H1 (cell line): ENCODE measurements at regions not wholly inside any gene's neighbourhood (a gene's known extent, or its start where the extent isn't known, plus 50 kb on each side); places are given as distances from the start of the nearest gene placed in this dataset.

Experiments used
- CTCF ChIA-PET: fragments of 300-600 bp; sonication (Branson Sonifier 250); formaldehyde crosslinking; loops from one replicate; lab custom pipeline; 2021; ENCODE audit not compliant: partially characterized antibody; lab: Charles Lee
- POLR2A ChIA-PET: fragments of 300-600 bp; sonication (Branson Sonifier 250); formaldehyde crosslinking; loops from one replicate; lab custom pipeline; 2021; ENCODE audit warnings: inconsistent platforms; ENCODE audit not compliant: partially characterized antibody; lab: Charles Lee
- DNase-seq, 2 experiments: peaks; one replicate each; pipeline versions ENCODE4 v3.0.0 to v3.0.0-alpha.2; 2010 to 2022; ENCODE audit warnings: low spot score in 2 of 2, low read depth in 1 of 2, mixed read lengths in 1 of 2
- FAIRE-seq: peaks from 2 replicates; lab custom pipeline; 2011; peaks lifted over from hg19 to GRCh38; lab: Jason Lieb, UNC
- H2AFZ ChIP-seq: 2 replicates; pipeline ENCODE4 v1.8.1; 2012; ENCODE audit warnings: low read length, inconsistent platforms
- H2AK5ac ChIP-seq: 2 replicates; pipeline ENCODE4 v1.6.1; 2013; ENCODE audit warnings: low read depth, low read length
- H2BK120ac ChIP-seq: replicated peaks from 2 replicates; pipeline ENCODE3; 2013; ENCODE audit warnings: low read depth, low read length, inconsistent platforms
- H2BK12ac ChIP-seq: 2 replicates; pipeline ENCODE4 v1.6.1; 2013; ENCODE audit warnings: low read depth, low read length
- H2BK15ac ChIP-seq: 2 replicates; pipeline ENCODE4 v1.6.1; 2013; ENCODE audit warnings: low read length
- H2BK20ac ChIP-seq: 2 replicates; pipeline ENCODE4 v1.6.1; 2013; ENCODE audit warnings: low read length
- H2BK5ac ChIP-seq: 2 replicates; pipeline ENCODE4 v1.6.1; 2013; ENCODE audit warnings: low read depth, low read length
- H3K14ac ChIP-seq: 2 replicates; pipeline ENCODE4 v1.6.1; 2013; ENCODE audit warnings: inconsistent platforms; ENCODE audit not compliant: insufficient read length
- H3K18ac ChIP-seq: 2 replicates; pipeline ENCODE4 v1.6.1; 2013; ENCODE audit warnings: low read length; ENCODE audit errors: extremely low read depth
- H3K23ac ChIP-seq: 2 replicates; pipeline ENCODE4 v1.6.1; 2013; ENCODE audit warnings: inconsistent platforms; ENCODE audit not compliant: insufficient read length
- H3K23me2 ChIP-seq: 2 replicates; pipeline ENCODE4 v1.6.1; 2013; ENCODE audit warnings: low read depth, low read length
- H3K27ac ChIP-seq: 2 replicates; pipeline ENCODE4 v1.6.1; 2011; ENCODE audit warnings: low read depth, low read length, inconsistent platforms
- H3K27me3 ChIP-seq, 4 experiments: replicated peaks in 1 of 4; 1 replicate in 1 of 4; 2 replicates in 3 of 4; pipeline versions ENCODE4 v1.6.1 to v1.8.1; 2011 to 2013; ENCODE audit warnings: low read length in 3 of 4, mild to moderate bottlenecking in 3 of 4, inconsistent platforms in 2 of 4, mixed read lengths in 2 of 4, moderate library complexity in 1 of 4; ENCODE audit not compliant: control insufficient read depth in 3 of 4, insufficient read depth in 3 of 4; ENCODE audit errors: extremely low read depth in 1 of 4
- H3K36me3 ChIP-seq, 4 experiments: 2 replicates each; pipeline versions ENCODE4 v1.6.1 to v1.8.1; 2011 to 2013; ENCODE audit warnings: mild to moderate bottlenecking in 4 of 4, low read length in 3 of 4, moderate library complexity in 2 of 4, control low read depth in 1 of 4, inconsistent platforms in 1 of 4; ENCODE audit not compliant: insufficient read depth in 4 of 4, control insufficient read depth in 2 of 4
- H3K4ac ChIP-seq: replicated peaks from 2 replicates; pipeline ENCODE3; 2013; ENCODE audit warnings: low read length, low read depth, mixed read lengths, inconsistent platforms; ENCODE audit not compliant: insufficient read length
- H3K4me1 ChIP-seq, 4 experiments: replicated peaks in 1 of 4; 1 replicate in 1 of 4; 2 replicates in 3 of 4; pipeline versions ENCODE4 v1.6.1 to v1.8.1; 2011 to 2013; ENCODE audit warnings: low read length in 3 of 4, inconsistent platforms in 2 of 4, mixed read lengths in 1 of 4; ENCODE audit not compliant: insufficient read depth in 4 of 4, control insufficient read depth in 3 of 4
- H3K4me2 ChIP-seq, 2 experiments: 2 replicates each; pipeline versions ENCODE4 v1.6.1 to v1.8.1; 2011 to 2013; ENCODE audit warnings: low read depth in 2 of 2, low read length in 2 of 2, control low read depth in 1 of 2, inconsistent platforms in 1 of 2, mild to moderate bottlenecking in 1 of 2; ENCODE audit not compliant: insufficient read depth in 1 of 2
- H3K4me3 ChIP-seq, 4 experiments: fragments of 200-600, 300-600 bp in 1 of 4; sonication (generic), shearing (Covaris generic), sonication (Bioruptor Twin) in 1 of 4; 2 replicates each; pipeline versions ENCODE4 v1.5.1 to v1.8.1; 2011 to 2016; ENCODE audit warnings: low read length in 4 of 4, low read depth in 3 of 4, control low read depth in 2 of 4, inconsistent platforms in 2 of 4, mild to moderate bottlenecking in 2 of 4, mixed read lengths in 1 of 4, moderate library complexity in 1 of 4; ENCODE audit not compliant: insufficient read depth in 2 of 4; ENCODE audit errors: extremely low read depth in 1 of 4
- H3K56ac ChIP-seq: replicated peaks from 2 replicates; pipeline ENCODE3; 2013; ENCODE audit warnings: low read depth, mild to moderate bottlenecking, mixed read lengths, low read length, inconsistent platforms; ENCODE audit not compliant: insufficient read length
- H3K79me1 ChIP-seq: 2 replicates; pipeline ENCODE4 v1.6.1; 2013; ENCODE audit warnings: low read depth, low read length, control low read depth
- H3K79me2 ChIP-seq, 2 experiments: 2 replicates each; pipeline versions ENCODE4 v1.6.1 to v1.8.1; 2012 to 2013; ENCODE audit warnings: low read length in 2 of 2, mild to moderate bottlenecking in 2 of 2, inconsistent platforms in 1 of 2; ENCODE audit not compliant: insufficient read depth in 2 of 2, control insufficient read depth in 1 of 2
- H3K9ac ChIP-seq, 4 experiments: replicated peaks in 1 of 4; 1 replicate in 1 of 4; 2 replicates in 3 of 4; pipeline versions ENCODE4 v1.6.1 to v1.8.1; 2011 to 2013; ENCODE audit warnings: low read depth in 3 of 4, low read length in 3 of 4, control low read depth in 2 of 4, mild to moderate bottlenecking in 2 of 4, moderate library complexity in 2 of 4, inconsistent platforms in 1 of 4; ENCODE audit errors: extremely low read depth in 1 of 4
- H3K9me3 ChIP-seq, 2 experiments: 2 replicates each; pipeline versions ENCODE4 v1.6.1 to v1.8.1; 2012 to 2013; ENCODE audit warnings: mild to moderate bottlenecking in 2 of 2, moderate library complexity in 2 of 2, control low read depth in 1 of 2, inconsistent platforms in 1 of 2, low read depth in 1 of 2, low read length in 1 of 2, mixed read lengths in 1 of 2; ENCODE audit not compliant: insufficient read depth in 2 of 2
- H4K20me1 ChIP-seq, 2 experiments: replicated peaks in 1 of 2; 2 replicates each; pipeline versions ENCODE3 to v1.8.1; 2011 to 2013; ENCODE audit warnings: inconsistent platforms in 2 of 2, low read length in 2 of 2, mild to moderate bottlenecking in 1 of 2; ENCODE audit not compliant: insufficient read depth in 2 of 2, control insufficient read depth in 1 of 2
- H4K5ac ChIP-seq: 2 replicates; pipeline ENCODE4 v1.6.1; 2013; ENCODE audit warnings: low read length, low read depth, mixed read lengths, inconsistent platforms; ENCODE audit not compliant: insufficient read length
- H4K8ac ChIP-seq: 2 replicates; pipeline ENCODE4 v1.8.0; 2013; ENCODE audit warnings: mild to moderate bottlenecking, moderate library complexity, low read length, inconsistent platforms; ENCODE audit not compliant: insufficient read depth; ENCODE audit errors: extremely low read depth
- H4K91ac ChIP-seq: replicated peaks from 2 replicates; pipeline ENCODE3; 2013; ENCODE audit warnings: low read length, mixed read lengths, inconsistent platforms; ENCODE audit not compliant: insufficient read length
- BCL11A ChIP-seq, 2 experiments: IDR thresholded peaks; one replicate each; pipeline ENCODE4 v1.6.1; 2011; ENCODE audit warnings: low read depth in 2 of 2, low read length in 2 of 2, mild to moderate bottlenecking in 2 of 2
- E2F6 ChIP-seq: IDR thresholded peaks from 2 replicates; pipeline ENCODE4 v1.6.1; 2012; ENCODE audit warnings: inconsistent platforms
- EGR1 ChIP-seq: IDR thresholded peaks from 2 replicates; pipeline ENCODE4 v1.6.1; 2011; ENCODE audit warnings: low read depth, low read length, borderline replicate concordance
- GABPA ChIP-seq: IDR thresholded peaks from 2 replicates; pipeline ENCODE4 v1.6.1; 2011; ENCODE audit warnings: mild to moderate bottlenecking, low read length, moderate library complexity, borderline replicate concordance; ENCODE audit not compliant: insufficient read depth
- KDM5A ChIP-seq: fragments of 200-600 bp; IDR thresholded peaks from 2 replicates; pipeline ENCODE4 v1.7.1; 2012; ENCODE audit warnings: mild to moderate bottlenecking, low read length, inconsistent platforms, mixed read lengths
- MAX ChIP-seq: IDR thresholded peaks from 2 replicates; pipeline ENCODE4 v1.6.1; 2012; ENCODE audit warnings: inconsistent platforms
- POLR2AphosphoS5 ChIP-seq: IDR thresholded peaks from 2 replicates; pipeline ENCODE4 v1.6.1; 2011; ENCODE audit warnings: low read depth, low read length
- RAD21 ChIP-seq, 2 experiments: IDR thresholded peaks in 1 of 2; conservative IDR thresholded peaks in 1 of 2; 2 replicates each; pipeline ENCODE4 v1.6.1; 2011; ENCODE audit warnings: low read depth in 2 of 2, low read length in 2 of 2, improper control_type of control experiment in 1 of 2, inconsistent platforms in 1 of 2, mild to moderate bottlenecking in 1 of 2, moderate library complexity in 1 of 2
- RNF2 ChIP-seq: fragments of 200-900, 300-1000 bp; sonication (generic); IDR thresholded peaks from 2 replicates; pipeline ENCODE4 v1.7.1; 2016; ENCODE audit warnings: borderline replicate concordance, low read depth, mild to moderate bottlenecking, antibody characterized with exemption, low read length; ENCODE audit not compliant: poor library complexity, severe bottlenecking; ENCODE audit errors: missing control alignments
- SAP30 ChIP-seq: fragments of 300-600 bp; sonication (generic); IDR thresholded peaks from 2 replicates; pipeline ENCODE4 v1.7.1; 2012; ENCODE audit warnings: low read length, moderate library complexity, mild to moderate bottlenecking, inconsistent platforms; ENCODE audit not compliant: insufficient read depth, insufficient replicate concordance
- SP2 ChIP-seq: IDR thresholded peaks from 2 replicates; pipeline ENCODE4 v1.6.1; 2012; ENCODE audit warnings: mild to moderate bottlenecking, low read length, inconsistent platforms
- SUZ12 ChIP-seq: fragments of 200-600 bp; sonication (generic); IDR thresholded peaks from 2 replicates; pipeline ENCODE4 v1.6.1; 2012; ENCODE audit warnings: mild to moderate bottlenecking, inconsistent platforms, low read length, moderate library complexity, mixed read lengths
- TEAD4 ChIP-seq: IDR thresholded peaks from 2 replicates; pipeline ENCODE4 v1.6.1; 2012; ENCODE audit warnings: low read depth, low read length, inconsistent platforms, mixed read lengths
- WGBS, 2 experiments: shearing (Covaris generic) in 1 of 2; methylation state at CpG; one replicate each; pipeline versions ENCODE4 v1.1.6 to v1.1.7; 2013 to 2015; ENCODE audit warnings: low lambda C conversion rate in 2 of 2, mixed read lengths in 2 of 2, inconsistent platforms in 1 of 2, low coverage in 1 of 2, missing lambda C conversion rate in 1 of 2; ENCODE audit not compliant: insufficient replicate concordance in 2 of 2, insufficient coverage in 1 of 2, insufficient read length in 1 of 2; ENCODE audit errors: extremely low coverage in 1 of 2, missing lambda C conversion rate in 1 of 2; 5-methylcytosine and 5-hydroxymethylcytosine counted together

GRCh38 chr4:62474802-62475201 lies 1274.7 kb downstream of the ADGRL3 start:
- no peaks in the 10 kb centered on the region for H3K23me2 ChIP-seq
- DNase-seq, result no peak
- no peak overlapping the region for H2BK12ac ChIP-seq
- H2BK20ac ChIP-seq, result no peak overlapping the region
- no peak overlapping the region for H2BK5ac ChIP-seq
- H3K4me2 ChIP-seq, result no peak overlapping the region
- H4K91ac ChIP-seq, result no peak overlapping the region
- no peak overlapping the region for H4K8ac ChIP-seq
- no peaks in the 10 kb centered on the region for H3K4me1 ChIP-seq
- H4K5ac ChIP-seq, result no peak overlapping the region
- no peaks in the 10 kb centered on the region for H3K79me1 ChIP-seq
- H2BK15ac ChIP-seq, result no peak overlapping the region
- H4K20me1 ChIP-seq, result no peaks in the 10 kb centered on the region
- ChIA-PET CTCF (interaction anchor here (1.1 kb wide), 1 partner anchor 125 kb away, joined by 3 read pairs; no protein-coding TSS in a partner anchor), POLR2A (no interaction called here)
- no peak for FAIRE-seq
- H2AFZ ChIP-seq, result no peak overlapping the region
- H2BK120ac ChIP-seq, result no peak overlapping the region
- H3K27me3 ChIP-seq, result no peaks in the 10 kb centered on the region
- H3K18ac ChIP-seq, result no peak overlapping the region
- H3K23ac ChIP-seq, result no peak overlapping the region
- no peak overlapping the region for H2AK5ac ChIP-seq
- no peak overlapping the region for H3K4ac ChIP-seq
- H3K9me3 ChIP-seq, result no peaks in the 10 kb centered on the region
- no peak overlapping the region for H3K4me3 ChIP-seq
- H3K36me3 ChIP-seq, result no peaks in the 10 kb centered on the region
- H3K56ac ChIP-seq, result no peak overlapping the region
- H3K27ac ChIP-seq, result no peak overlapping the region
- H3K79me2 ChIP-seq, result no peaks in the 10 kb centered on the region
- no peak overlapping the region for H3K14ac ChIP-seq
- 90% methylated on average over 3 of the region's 3 CpGs; no CpG with 5 or more reads in 1 of the 2 experiments for WGBS, 2 experiments
- no peak overlapping the region for H3K9ac ChIP-seq
- no peak for TF ChIP-seq KDM5A
- no peak for TF ChIP-seq E2F6
- no peak for TF ChIP-seq SUZ12
- TF ChIP-seq GABPA, result no peak
- no peak for TF ChIP-seq EGR1
- TF ChIP-seq MAX, result no peak
- TF ChIP-seq RAD21 (IDR thresholded peaks at IDR 0.05 in 1 of 2, conservative IDR thresholded peaks at IDR 0.05 in 1 of 2; ENCODE audit: low read depth in 2 of 2, low read length in 2 of 2), result no peak
- TF ChIP-seq TEAD4, result no peak
- no peak for TF ChIP-seq RNF2
- no peak for TF ChIP-seq BCL11A (IDR thresholded peaks at IDR 0.05; ENCODE audit: low read depth in 2 of 2, low read length in 2 of 2)
- TF ChIP-seq SAP30, result no peak
- TF ChIP-seq SP2, result no peak
- no peak for TF ChIP-seq POLR2AphosphoS5
